AG10803 (cell line): ENCODE measurements at regions not wholly inside any gene's neighbourhood (a gene's known extent, or its start where the extent isn't known, plus 50 kb on each side); places are given as distances from the start of the nearest gene placed in this dataset.

Experiments
- DNase-seq: peaks from one replicate; pipeline ENCODE4 v3.0.0; 2010; ENCODE audit warnings: low read depth
- H3K4me3 ChIP-seq: 2 replicates; pipeline ENCODE4 v1.5.1; 2011; ENCODE audit warnings: mild to moderate bottlenecking, low read length, control low read depth
- TF ChIP-seq, protein P1 (sequence below): conservative IDR thresholded peaks from 2 replicates; pipeline ENCODE4 v1.5.1; 2011; ENCODE audit warnings: mild to moderate bottlenecking, low read length, control low read depth, inconsistent platforms

GRCh38 chr16:73546341-73546845 is 498.5 kb upstream of the ZFHX3 start:
- TF ChIP-seq, protein P1, sequence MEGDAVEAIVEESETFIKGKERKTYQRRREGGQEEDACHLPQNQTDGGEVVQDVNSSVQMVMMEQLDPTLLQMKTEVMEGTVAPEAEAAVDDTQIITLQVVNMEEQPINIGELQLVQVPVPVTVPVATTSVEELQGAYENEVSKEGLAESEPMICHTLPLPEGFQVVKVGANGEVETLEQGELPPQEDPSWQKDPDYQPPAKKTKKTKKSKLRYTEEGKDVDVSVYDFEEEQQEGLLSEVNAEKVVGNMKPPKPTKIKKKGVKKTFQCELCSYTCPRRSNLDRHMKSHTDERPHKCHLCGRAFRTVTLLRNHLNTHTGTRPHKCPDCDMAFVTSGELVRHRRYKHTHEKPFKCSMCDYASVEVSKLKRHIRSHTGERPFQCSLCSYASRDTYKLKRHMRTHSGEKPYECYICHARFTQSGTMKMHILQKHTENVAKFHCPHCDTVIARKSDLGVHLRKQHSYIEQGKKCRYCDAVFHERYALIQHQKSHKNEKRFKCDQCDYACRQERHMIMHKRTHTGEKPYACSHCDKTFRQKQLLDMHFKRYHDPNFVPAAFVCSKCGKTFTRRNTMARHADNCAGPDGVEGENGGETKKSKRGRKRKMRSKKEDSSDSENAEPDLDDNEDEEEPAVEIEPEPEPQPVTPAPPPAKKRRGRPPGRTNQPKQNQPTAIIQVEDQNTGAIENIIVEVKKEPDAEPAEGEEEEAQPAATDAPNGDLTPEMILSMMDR: no peak
- H3K4me3 ChIP-seq: no peak overlapping the region
- no peak for DNase-seq

- H3K4me3 ChIP-seq: no peak overlapping the region
- no peak for DNase-seq
- TF ChIP-seq, protein P1: no peak
These were observed 497.8 kb upstream of the ZFHX3 start for GRCh38 chr16:73545755-73546154.

DNA sequence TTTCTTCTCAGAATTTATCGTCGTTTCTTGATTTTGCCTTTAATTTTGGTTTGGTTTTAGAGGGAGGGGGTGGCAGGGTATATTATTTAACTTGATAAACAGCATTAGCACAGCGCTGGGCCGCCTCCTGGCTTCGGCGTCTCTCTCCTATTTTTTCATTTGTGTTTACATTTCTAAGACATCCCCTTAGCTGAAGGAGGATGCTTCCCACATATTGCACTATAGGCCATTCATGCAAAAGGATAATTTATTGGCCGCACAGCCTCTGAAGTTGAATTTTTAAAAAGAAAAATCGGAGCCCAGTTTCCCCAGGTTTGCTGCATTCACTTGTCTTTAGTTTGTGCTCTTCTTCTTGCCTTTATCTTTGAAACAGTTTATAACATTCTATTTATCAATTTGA is 497.4 kb upstream of the ZFHX3 start:
- TF ChIP-seq, protein P1: no peak
- no peak overlapping the region for H3K4me3 ChIP-seq
- DNase-seq: no peak

DNA sequence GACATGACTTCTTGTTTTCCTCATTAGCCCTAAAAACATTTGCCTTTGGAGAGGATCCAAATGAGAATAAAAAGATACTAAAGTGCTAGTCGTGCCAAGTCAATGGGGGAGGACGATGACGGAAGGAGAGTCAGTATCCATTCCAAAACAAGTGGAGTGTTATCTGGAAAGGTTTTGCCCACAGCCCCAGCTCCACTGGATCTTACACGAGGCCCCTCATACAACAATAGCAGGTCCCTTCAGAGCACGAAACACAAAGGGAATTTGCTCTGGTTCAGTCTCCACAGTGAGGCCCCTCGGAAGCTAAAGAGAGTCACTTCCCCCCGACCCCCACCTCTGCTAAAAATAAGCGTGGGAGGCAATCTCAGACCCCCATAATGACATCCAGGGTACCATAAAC is 496.9 kb upstream of the ZFHX3 start:
- no peak overlapping the region for H3K4me3 ChIP-seq
- TF ChIP-seq, protein P1: no peak
- no peak for DNase-seq

DNA sequence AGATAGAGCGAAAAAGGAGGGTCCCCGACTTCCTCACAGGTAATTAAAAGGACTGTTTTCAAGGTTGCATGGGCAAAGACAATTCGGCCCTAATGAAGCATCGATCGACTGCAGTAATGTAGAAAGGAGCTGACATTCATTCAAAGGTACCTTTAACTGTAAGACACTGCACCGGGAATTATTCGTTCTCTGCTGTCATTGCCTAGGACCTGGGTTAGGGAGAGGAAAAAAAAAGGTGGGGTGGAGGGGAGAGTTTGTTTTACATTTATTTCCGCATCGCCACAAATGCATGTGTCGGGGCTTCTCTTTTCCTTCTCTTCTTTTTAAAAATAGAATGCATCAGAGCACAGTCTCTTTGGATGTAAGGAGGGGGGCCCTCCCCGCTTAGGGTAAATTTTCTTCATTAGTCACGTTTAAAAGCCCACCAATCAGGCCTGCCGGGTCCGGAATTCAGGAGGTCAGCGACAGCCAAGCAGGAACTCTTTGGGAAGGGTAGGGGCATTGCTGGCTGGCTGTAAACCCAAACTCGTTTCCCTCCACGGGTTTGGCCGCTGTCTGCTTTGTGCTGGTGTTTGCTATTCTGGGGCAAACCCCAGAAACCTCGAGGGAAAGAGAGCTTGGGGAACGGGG is 496.2 kb upstream of the ZFHX3 start:
- TF ChIP-seq, protein P1: no peak
- no peak overlapping the region for H3K4me3 ChIP-seq
- DNase-seq: no peak

DNA sequence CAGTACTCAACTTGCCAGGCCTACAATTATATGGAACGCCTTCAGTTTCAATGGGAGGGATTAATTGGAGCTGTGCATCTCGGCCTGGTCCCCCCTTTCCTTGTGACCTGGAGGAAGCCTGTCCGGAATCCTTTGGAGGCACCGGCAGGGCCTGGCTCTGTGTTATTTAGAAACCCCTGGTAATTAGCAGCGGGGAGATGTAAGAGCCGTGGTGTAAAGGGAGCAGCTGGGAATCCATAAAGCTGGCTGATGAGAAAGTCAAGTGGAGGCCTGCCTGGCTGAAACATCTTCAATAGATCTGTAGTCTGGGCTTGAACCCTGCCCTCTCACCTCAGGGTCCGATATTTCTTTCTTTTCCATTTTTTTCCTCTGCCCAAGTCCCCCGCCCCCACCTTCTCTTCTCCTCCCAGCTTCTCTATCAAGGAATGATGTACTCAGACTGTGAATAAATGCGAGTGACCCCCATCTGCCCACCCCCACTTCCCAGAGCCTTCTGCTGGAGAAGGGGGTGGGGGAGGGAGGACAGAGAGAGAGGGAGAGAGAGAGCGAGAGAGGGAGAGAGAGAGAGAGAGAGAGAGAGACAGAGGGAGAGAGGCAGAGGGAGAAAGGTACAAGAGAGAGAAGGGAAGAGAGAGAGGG is 495.5 kb upstream of the ZFHX3 start:
- H3K4me3 ChIP-seq: no peak overlapping the region
- TF ChIP-seq, protein P1: no peak
- DNase-seq: no peak

DNA sequence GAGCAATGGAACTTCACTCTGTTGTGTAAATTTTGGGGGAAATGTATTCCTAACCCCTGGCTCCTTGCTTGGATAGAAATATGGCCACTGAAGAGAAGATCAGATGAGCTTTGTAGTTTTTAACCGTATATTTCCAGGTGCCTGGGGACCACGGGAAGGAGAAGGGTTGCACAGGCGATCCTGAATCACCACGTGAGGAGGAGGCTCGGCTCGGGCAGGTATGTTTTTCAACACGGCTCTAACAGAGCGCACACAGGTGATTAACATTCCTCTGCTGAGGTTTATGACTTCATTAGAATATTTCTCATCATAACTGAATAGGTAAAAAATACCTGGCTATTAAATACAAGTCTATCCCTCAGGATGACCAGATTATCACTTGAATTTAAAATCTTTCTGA is 495.0 kb upstream of the ZFHX3 start:
- H3K4me3 ChIP-seq: no peak overlapping the region
- DNase-seq: no peak
- TF ChIP-seq, protein P1: no peak
